H1 (cell line): ENCODE measurements at regions not wholly inside any gene's neighbourhood (a gene's known extent, or its start where the extent isn't known, plus 50 kb on each side); places are given as distances from the start of the nearest gene placed in this dataset.

Experiments used
- ASH2L ChIP-seq: fragments of 200-600, 300-600 bp; sonication (generic); IDR thresholded peaks from one replicate; pipeline ENCODE4 v1.7.1; 2017; ENCODE audit warnings: low read length
- HDAC6 ChIP-seq: IDR thresholded peaks from one replicate; pipeline ENCODE4 v1.7.1; 2012; ENCODE audit warnings: low read depth, mild to moderate bottlenecking, inconsistent platforms, low read length, moderate library complexity
- JUND ChIP-seq: IDR thresholded peaks from 2 replicates; pipeline ENCODE4 v1.6.1; 2011; ENCODE audit warnings: mild to moderate bottlenecking, improper control_type of control experiment, low read length
- KDM5A ChIP-seq: fragments of 200-600 bp; IDR thresholded peaks from 2 replicates; pipeline ENCODE4 v1.7.1; 2012; ENCODE audit warnings: mild to moderate bottlenecking, low read length, inconsistent platforms, mixed read lengths
- MAFK ChIP-seq: IDR thresholded peaks from 2 replicates; pipeline ENCODE4 v1.6.1; 2012; ENCODE audit warnings: low read depth, mild to moderate bottlenecking, improper control_type of control experiment, low read length
- SP2 ChIP-seq: IDR thresholded peaks from 2 replicates; pipeline ENCODE4 v1.6.1; 2012; ENCODE audit warnings: mild to moderate bottlenecking, low read length, inconsistent platforms
- TF ChIP-seq, protein P1 (sequence below): fragments of 300-600 bp; sonication (generic); IDR thresholded peaks from 2 replicates; pipeline ENCODE4 v1.7.1; 2012; ENCODE audit warnings: low read length, moderate library complexity, mild to moderate bottlenecking, inconsistent platforms; ENCODE audit not compliant: insufficient replicate concordance

DNA sequence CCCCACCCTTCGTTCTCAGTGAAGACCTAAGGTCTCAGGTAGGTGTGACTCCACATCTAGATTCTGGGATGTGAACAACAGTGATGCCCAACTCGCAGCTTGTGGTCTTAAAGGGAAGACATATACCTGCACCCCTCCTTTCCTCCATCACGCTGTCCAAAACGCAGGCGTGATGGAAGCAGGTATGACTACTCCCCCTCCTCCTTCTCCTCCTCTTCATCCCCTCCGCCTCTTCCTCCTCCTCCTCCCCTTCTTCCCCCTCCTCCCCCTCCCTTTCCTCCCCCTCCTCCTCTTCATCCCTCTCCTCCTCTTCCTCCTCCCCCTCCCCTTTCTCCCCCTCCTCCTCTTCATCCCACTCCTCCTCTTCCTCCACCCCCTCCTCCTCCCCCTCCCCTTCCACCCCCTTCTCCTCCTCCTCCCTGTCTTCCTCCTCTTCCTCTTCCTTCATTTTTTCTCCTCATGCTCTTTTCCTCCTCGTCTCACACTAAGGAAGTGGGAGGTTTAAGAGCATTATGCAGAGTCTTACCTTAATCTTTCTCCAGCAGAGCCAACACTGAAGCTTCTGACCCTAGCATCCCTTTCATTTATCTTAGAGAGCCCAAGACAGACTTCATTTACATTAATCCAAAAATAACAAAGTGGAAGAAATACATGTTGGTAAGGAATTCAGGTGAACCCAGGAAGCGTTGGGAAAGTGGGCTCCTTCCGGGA, 352.5 kb downstream of the FOXL1 start (continued):
- TF ChIP-seq, protein P1, sequence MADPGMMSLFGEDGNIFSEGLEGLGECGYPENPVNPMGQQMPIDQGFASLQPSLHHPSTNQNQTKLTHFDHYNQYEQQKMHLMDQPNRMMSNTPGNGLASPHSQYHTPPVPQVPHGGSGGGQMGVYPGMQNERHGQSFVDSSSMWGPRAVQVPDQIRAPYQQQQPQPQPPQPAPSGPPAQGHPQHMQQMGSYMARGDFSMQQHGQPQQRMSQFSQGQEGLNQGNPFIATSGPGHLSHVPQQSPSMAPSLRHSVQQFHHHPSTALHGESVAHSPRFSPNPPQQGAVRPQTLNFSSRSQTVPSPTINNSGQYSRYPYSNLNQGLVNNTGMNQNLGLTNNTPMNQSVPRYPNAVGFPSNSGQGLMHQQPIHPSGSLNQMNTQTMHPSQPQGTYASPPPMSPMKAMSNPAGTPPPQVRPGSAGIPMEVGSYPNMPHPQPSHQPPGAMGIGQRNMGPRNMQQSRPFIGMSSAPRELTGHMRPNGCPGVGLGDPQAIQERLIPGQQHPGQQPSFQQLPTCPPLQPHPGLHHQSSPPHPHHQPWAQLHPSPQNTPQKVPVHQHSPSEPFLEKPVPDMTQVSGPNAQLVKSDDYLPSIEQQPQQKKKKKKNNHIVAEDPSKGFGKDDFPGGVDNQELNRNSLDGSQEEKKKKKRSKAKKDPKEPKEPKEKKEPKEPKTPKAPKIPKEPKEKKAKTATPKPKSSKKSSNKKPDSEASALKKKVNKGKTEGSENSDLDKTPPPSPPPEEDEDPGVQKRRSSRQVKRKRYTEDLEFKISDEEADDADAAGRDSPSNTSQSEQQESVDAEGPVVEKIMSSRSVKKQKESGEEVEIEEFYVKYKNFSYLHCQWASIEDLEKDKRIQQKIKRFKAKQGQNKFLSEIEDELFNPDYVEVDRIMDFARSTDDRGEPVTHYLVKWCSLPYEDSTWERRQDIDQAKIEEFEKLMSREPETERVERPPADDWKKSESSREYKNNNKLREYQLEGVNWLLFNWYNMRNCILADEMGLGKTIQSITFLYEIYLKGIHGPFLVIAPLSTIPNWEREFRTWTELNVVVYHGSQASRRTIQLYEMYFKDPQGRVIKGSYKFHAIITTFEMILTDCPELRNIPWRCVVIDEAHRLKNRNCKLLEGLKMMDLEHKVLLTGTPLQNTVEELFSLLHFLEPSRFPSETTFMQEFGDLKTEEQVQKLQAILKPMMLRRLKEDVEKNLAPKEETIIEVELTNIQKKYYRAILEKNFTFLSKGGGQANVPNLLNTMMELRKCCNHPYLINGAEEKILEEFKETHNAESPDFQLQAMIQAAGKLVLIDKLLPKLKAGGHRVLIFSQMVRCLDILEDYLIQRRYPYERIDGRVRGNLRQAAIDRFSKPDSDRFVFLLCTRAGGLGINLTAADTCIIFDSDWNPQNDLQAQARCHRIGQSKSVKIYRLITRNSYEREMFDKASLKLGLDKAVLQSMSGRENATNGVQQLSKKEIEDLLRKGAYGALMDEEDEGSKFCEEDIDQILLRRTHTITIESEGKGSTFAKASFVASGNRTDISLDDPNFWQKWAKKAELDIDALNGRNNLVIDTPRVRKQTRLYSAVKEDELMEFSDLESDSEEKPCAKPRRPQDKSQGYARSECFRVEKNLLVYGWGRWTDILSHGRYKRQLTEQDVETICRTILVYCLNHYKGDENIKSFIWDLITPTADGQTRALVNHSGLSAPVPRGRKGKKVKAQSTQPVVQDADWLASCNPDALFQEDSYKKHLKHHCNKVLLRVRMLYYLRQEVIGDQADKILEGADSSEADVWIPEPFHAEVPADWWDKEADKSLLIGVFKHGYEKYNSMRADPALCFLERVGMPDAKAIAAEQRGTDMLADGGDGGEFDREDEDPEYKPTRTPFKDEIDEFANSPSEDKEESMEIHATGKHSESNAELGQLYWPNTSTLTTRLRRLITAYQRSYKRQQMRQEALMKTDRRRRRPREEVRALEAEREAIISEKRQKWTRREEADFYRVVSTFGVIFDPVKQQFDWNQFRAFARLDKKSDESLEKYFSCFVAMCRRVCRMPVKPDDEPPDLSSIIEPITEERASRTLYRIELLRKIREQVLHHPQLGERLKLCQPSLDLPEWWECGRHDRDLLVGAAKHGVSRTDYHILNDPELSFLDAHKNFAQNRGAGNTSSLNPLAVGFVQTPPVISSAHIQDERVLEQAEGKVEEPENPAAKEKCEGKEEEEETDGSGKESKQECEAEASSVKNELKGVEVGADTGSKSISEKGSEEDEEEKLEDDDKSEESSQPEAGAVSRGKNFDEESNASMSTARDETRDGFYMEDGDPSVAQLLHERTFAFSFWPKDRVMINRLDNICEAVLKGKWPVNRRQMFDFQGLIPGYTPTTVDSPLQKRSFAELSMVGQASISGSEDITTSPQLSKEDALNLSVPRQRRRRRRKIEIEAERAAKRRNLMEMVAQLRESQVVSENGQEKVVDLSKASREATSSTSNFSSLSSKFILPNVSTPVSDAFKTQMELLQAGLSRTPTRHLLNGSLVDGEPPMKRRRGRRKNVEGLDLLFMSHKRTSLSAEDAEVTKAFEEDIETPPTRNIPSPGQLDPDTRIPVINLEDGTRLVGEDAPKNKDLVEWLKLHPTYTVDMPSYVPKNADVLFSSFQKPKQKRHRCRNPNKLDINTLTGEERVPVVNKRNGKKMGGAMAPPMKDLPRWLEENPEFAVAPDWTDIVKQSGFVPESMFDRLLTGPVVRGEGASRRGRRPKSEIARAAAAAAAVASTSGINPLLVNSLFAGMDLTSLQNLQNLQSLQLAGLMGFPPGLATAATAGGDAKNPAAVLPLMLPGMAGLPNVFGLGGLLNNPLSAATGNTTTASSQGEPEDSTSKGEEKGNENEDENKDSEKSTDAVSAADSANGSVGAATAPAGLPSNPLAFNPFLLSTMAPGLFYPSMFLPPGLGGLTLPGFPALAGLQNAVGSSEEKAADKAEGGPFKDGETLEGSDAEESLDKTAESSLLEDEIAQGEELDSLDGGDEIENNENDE, result no peak
- TF ChIP-seq HDAC6, result no peak
- no peak for TF ChIP-seq MAFK
- no peak for TF ChIP-seq JUND
- TF ChIP-seq KDM5A, result no peak
- no peak for TF ChIP-seq ASH2L
- no peak for TF ChIP-seq SP2
